DOHH2 (cell line): ENCODE measurements at regions not wholly inside any gene's neighbourhood (a gene's known extent, or its start where the extent isn't known, plus 50 kb on each side); places are given as distances from the start of the nearest gene placed in this dataset.

ENCODE experiments used
- H3F3A ChIP-seq: fragments of 200-600 bp; sonication (generic), shearing (Covaris generic); 2 replicates; pipeline ENCODE4 v1.6.0; 2016; ENCODE audit warnings: antibody characterized with exemption, mild to moderate bottlenecking; ENCODE audit not compliant: control insufficient read depth, insufficient read depth
- H3K27ac ChIP-seq: fragments of 200-600 bp; sonication (generic); 2 replicates; pipeline ENCODE4 v1.5.1; 2014; ENCODE audit warnings: low read depth, mild to moderate bottlenecking, low read length, moderate library complexity
- H3K27me3 ChIP-seq: fragments of 200-600 bp; sonication (generic); 2 replicates; pipeline ENCODE4 v1.6.1; 2014; ENCODE audit warnings: mild to moderate bottlenecking, low read length, mixed read lengths; ENCODE audit not compliant: control insufficient read depth
- H3K36me3 ChIP-seq: fragments of 200-600 bp; sonication (generic); 2 replicates; pipeline ENCODE4 v1.6.1; 2014; ENCODE audit warnings: mild to moderate bottlenecking, low read length, moderate library complexity, mixed read lengths; ENCODE audit not compliant: control insufficient read depth
- H3K4me1 ChIP-seq: fragments of 200-600 bp; sonication (generic); 2 replicates; pipeline ENCODE4 v1.6.1; 2014; ENCODE audit warnings: mild to moderate bottlenecking, low read length, mixed read lengths; ENCODE audit not compliant: control insufficient read depth
- H3K4me2 ChIP-seq: fragments of 200-600 bp; sonication (generic); 2 replicates; pipeline ENCODE4 v1.6.0; 2014; ENCODE audit warnings: mild to moderate bottlenecking, low read length, moderate library complexity
- H3K4me3 ChIP-seq: fragments of 200-600 bp; sonication (generic); 2 replicates; pipeline ENCODE4 v1.5.1; 2014; ENCODE audit warnings: mild to moderate bottlenecking, low read length, mixed read lengths
- H3K79me2 ChIP-seq: fragments of 200-600 bp; sonication (generic); 2 replicates; pipeline ENCODE4 v1.6.1; 2014; ENCODE audit warnings: mild to moderate bottlenecking, low read length, mixed read lengths; ENCODE audit not compliant: control insufficient read depth
- H3K9me2 ChIP-seq: fragments of 200-600 bp; sonication (generic); replicated peaks from 2 replicates; pipeline ENCODE4 v1.6.1; 2014; ENCODE audit warnings: mild to moderate bottlenecking, low read length, mixed read lengths; ENCODE audit not compliant: control insufficient read depth
- H3K9me3 ChIP-seq: fragments of 200-600 bp; sonication (generic); 2 replicates; pipeline ENCODE4 v1.6.1; 2014; ENCODE audit warnings: antibody characterized with exemption, low read length, mixed read lengths; ENCODE audit not compliant: control insufficient read depth, insufficient read depth
- H4K20me1 ChIP-seq: fragments of 200-600 bp; sonication (generic); 2 replicates; pipeline ENCODE4 v1.6.0; 2014; ENCODE audit warnings: low read depth, mild to moderate bottlenecking, antibody characterized with exemption, low read length, moderate library complexity; ENCODE audit not compliant: control insufficient read depth, insufficient read depth
- EZH2phosphoT487 ChIP-seq: fragments of 200-600 bp; sonication (generic); IDR thresholded peaks from 2 replicates; pipeline ENCODE4 v1.6.1; 2017; ENCODE audit warnings: borderline replicate concordance, mild to moderate bottlenecking, antibody characterized with exemption, low read length, moderate library complexity, mixed read lengths
- TF ChIP-seq, protein P1 (sequence below): fragments of 200-600 bp; sonication (generic); IDR thresholded peaks from one replicate; pipeline ENCODE4 v1.5.1; 2014; ENCODE audit warnings: antibody characterized with exemption, mild to moderate bottlenecking, low read depth, low read length; ENCODE audit not compliant: poor library complexity, severe bottlenecking

DNA sequence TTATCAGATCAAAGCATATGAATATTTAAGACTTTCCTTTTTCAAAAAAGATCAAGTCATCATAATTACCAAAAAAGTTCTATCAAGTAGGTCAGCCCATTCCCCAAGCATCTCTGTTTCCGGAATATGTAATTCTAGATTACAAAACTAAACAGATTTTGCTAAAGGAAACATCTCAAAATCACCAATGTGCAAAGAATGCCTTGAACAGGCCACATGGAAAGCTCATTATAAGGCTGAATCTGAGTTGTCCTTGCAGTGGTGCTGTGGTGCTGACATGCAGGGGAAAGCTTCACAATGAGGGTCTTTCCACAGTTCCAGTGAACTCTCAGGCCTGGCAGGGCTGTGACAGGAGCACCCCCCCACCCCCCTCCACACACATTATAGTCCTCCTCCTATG, 240.9 kb downstream of the OMA1 start:
- TF ChIP-seq, protein P1, sequence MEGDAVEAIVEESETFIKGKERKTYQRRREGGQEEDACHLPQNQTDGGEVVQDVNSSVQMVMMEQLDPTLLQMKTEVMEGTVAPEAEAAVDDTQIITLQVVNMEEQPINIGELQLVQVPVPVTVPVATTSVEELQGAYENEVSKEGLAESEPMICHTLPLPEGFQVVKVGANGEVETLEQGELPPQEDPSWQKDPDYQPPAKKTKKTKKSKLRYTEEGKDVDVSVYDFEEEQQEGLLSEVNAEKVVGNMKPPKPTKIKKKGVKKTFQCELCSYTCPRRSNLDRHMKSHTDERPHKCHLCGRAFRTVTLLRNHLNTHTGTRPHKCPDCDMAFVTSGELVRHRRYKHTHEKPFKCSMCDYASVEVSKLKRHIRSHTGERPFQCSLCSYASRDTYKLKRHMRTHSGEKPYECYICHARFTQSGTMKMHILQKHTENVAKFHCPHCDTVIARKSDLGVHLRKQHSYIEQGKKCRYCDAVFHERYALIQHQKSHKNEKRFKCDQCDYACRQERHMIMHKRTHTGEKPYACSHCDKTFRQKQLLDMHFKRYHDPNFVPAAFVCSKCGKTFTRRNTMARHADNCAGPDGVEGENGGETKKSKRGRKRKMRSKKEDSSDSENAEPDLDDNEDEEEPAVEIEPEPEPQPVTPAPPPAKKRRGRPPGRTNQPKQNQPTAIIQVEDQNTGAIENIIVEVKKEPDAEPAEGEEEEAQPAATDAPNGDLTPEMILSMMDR, result no peak
- no peak for TF ChIP-seq EZH2phosphoT487
- no peaks in the 10 kb centered on the region for H3K27me3 ChIP-seq
- no peaks in the 10 kb centered on the region for H3K36me3 ChIP-seq
- H3F3A ChIP-seq, result no peaks in the 10 kb centered on the region
- no peaks in the 10 kb centered on the region for H3K9me2 ChIP-seq
- no peaks in the 10 kb centered on the region for H3K4me1 ChIP-seq
- H3K79me2 ChIP-seq, result no peaks in the 10 kb centered on the region
- no peak overlapping the region for H3K27ac ChIP-seq
- no peak overlapping the region for H3K4me3 ChIP-seq
- H3K4me2 ChIP-seq, result no peak overlapping the region
- no peaks in the 10 kb centered on the region for H4K20me1 ChIP-seq
- H3K9me3 ChIP-seq, result no peaks in the 10 kb centered on the region

DNA sequence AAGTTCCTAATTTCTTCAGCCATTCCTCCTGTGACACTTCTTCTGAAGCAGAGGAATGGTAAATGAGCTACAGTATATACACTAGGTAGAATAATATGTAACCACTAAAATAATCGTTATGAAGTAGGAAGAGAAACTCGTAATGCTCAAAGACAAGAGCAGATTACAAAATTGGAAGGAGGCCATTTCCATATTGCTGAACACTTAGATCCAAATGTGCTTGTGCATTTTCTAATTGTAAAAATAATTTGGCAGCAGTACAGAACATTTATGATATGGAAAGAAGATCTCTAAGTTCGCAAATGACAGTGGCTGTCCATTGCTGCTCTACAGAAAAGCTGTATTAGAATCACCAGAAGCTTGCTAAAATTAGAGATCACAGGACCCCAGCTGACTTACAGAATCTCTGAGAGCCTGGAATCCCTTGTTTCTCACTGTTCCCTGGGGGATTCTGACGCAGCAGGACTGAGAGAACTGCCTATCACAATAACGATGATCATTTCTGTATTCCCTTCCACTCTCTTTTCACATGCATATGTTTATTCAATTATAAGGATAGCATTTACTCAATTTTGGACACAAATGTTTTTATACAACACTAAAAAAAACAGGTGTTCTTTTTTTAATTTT, 242.1 kb downstream of the OMA1 start:
- no peaks in the 10 kb centered on the region for H4K20me1 ChIP-seq
- H3K4me3 ChIP-seq, result no peak overlapping the region
- H3K79me2 ChIP-seq, result no peaks in the 10 kb centered on the region
- H3K9me2 ChIP-seq, result no peaks in the 10 kb centered on the region
- no peaks in the 10 kb centered on the region for H3F3A ChIP-seq
- TF ChIP-seq EZH2phosphoT487, result no peak
- TF ChIP-seq, protein P1, result no peak
- no peaks in the 10 kb centered on the region for H3K4me1 ChIP-seq
- H3K27ac ChIP-seq, result no peak overlapping the region
- H3K36me3 ChIP-seq, result no peaks in the 10 kb centered on the region
- no peaks in the 10 kb centered on the region for H3K9me3 ChIP-seq
- H3K4me2 ChIP-seq, result no peak overlapping the region
- H3K27me3 ChIP-seq, result no peaks in the 10 kb centered on the region

DNA sequence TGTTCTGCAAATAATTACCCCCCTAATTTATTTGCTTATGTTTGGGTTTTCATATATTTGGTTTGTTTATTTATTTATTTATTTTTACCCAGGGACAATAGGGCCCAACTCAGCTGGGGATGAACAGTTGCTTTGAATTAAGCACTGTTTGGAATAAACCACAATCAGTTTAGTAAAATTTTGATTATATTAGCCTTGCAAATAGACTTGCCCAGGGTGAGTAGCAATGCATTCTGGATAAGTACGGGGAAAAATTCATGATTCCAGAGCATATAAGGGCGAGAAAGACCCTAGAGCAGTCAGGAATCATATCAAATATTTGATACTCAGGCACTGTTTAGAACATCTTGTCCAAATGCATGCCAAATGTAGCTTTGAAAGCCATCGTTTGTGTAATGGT, 242.7 kb downstream of the OMA1 start:
- H3K4me2 ChIP-seq, result no peak overlapping the region
- no peak overlapping the region for H3K27ac ChIP-seq
- no peaks in the 10 kb centered on the region for H3K9me2 ChIP-seq
- no peaks in the 10 kb centered on the region for H3K4me1 ChIP-seq
- H4K20me1 ChIP-seq, result no peaks in the 10 kb centered on the region
- no peaks in the 10 kb centered on the region for H3F3A ChIP-seq
- no peaks in the 10 kb centered on the region for H3K79me2 ChIP-seq
- H3K36me3 ChIP-seq, result no peaks in the 10 kb centered on the region
- no peak for TF ChIP-seq EZH2phosphoT487
- TF ChIP-seq, protein P1, result no peak
- H3K9me3 ChIP-seq, result no peaks in the 10 kb centered on the region
- no peaks in the 10 kb centered on the region for H3K27me3 ChIP-seq
- no peak overlapping the region for H3K4me3 ChIP-seq
